ENCODE measurements at regions not wholly inside any gene's neighbourhood (a gene's known extent, or its start where the extent isn't known, plus 50 kb on each side); places are given as distances from the start of the nearest gene placed in this dataset.

GRCh38 chr2:57850415-57851130 lies 196.0 kb upstream of the VRK2 start:
- no peak for TF ChIP-seq EZH2 (IDR thresholded peaks at IDR 0.05; ENCODE audit: insufficient read depth, poor library complexity, severe bottlenecking)
- TF ChIP-seq EZH2phosphoT487 (IDR thresholded peaks at IDR 0.05; ENCODE audit: insufficient read depth, low read depth) = no peak

Measured in GM23248 (cell line).